22Rv1 (cell line): ENCODE measurements at regions not wholly inside any gene's neighbourhood (a gene's known extent, or its start where the extent isn't known, plus 50 kb on each side); places are given as distances from the start of the nearest gene placed in this dataset.

Experiments used
- H3K27ac ChIP-seq: fragments of 450-650 bp; 2 replicates; pipeline ENCODE4 v1.5.1; 2017
- CTCF ChIP-seq: fragments of 450-650 bp; IDR thresholded peaks from 2 replicates; pipeline ENCODE4 v1.5.1; 2017; ENCODE audit warnings: mild to moderate bottlenecking
- ZFX ChIP-seq: fragments of 450-650 bp; IDR thresholded peaks from 2 replicates; pipeline ENCODE4 v1.6.1; 2017; ENCODE audit warnings: antibody characterized with exemption, borderline replicate concordance

GRCh38 chr3:146772211-146772743, 167.1 kb upstream of the PLSCR5 start:
- H3K27ac ChIP-seq: no peak overlapping the region
- no peak for TF ChIP-seq ZFX
- no peak for TF ChIP-seq CTCF

- TF ChIP-seq CTCF (no peak), ZFX (no peak)
- no peak overlapping the region for H3K27ac ChIP-seq
Measured at GRCh38 chr3:146770881-146771280, 165.7 kb upstream of the PLSCR5 start.

- TF ChIP-seq CTCF (no peak), ZFX (no peak)
- H3K27ac ChIP-seq: no peak overlapping the region
Measured at GRCh38 chr3:146770301-146770700, 165.2 kb upstream of the PLSCR5 start.

- TF ChIP-seq CTCF (no peak), ZFX (no peak)
- no peak overlapping the region for H3K27ac ChIP-seq
Measured at GRCh38 chr3:146757759-146758158, 152.6 kb upstream of the PLSCR5 start.

- TF ChIP-seq CTCF (no peak), ZFX (no peak)
- H3K27ac ChIP-seq: no peak overlapping the region
Measured at GRCh38 chr3:146750196-146750595, 145.1 kb upstream of the PLSCR5 start.

GRCh38 chr3:146747928-146748327, 142.8 kb upstream of the PLSCR5 start:
- TF ChIP-seq ZFX (no peak), CTCF (peak; percentile 29)
- H3K27ac ChIP-seq: no peak overlapping the region

GRCh38 chr3:146747051-146747450, 141.9 kb upstream of the PLSCR5 start:
- no peak for TF ChIP-seq ZFX
- no peak for TF ChIP-seq CTCF
- H3K27ac ChIP-seq: no peak overlapping the region
